ENCODE measurements at regions not wholly inside any gene's neighbourhood (a gene's known extent, or its start where the extent isn't known, plus 50 kb on each side); places are given as distances from the start of the nearest gene placed in this dataset.

GRCh38 chr6:168226902-168227318 lies 92.7 kb downstream of the DACT2 start:
- Mint-ChIP-seq H3K9me3 (no peaks in the 10 kb centered on the region), H3K36me3 (ENCODE audit: insufficient read depth in 1 of 3, low read depth in 3 of 3) (no peaks in the 10 kb centered on the region), H3K4me3 (no peak overlapping the region), H3K27me3 (ENCODE audit: low read depth) (peaks cover 3% of the 10 kb centered on the region; the same call in 1 of the 2 replicates), H3K27ac (peak overlapping the region in 1 of 3 experiments; percentile 29; a peak in 1 of 7 replicates), H3K4me1 (peaks cover 19 to 37% of the 10 kb centered on the region in 2 experiments)
- H3K79me1 ChIP-seq (ENCODE audit: insufficient read depth, low read depth, low read length, poor library complexity, severe bottlenecking) = no peaks in the 10 kb centered on the region
- H3K4me2 ChIP-seq (ENCODE audit: insufficient read depth, insufficient read length, low read length) = no peak overlapping the region
- no peak for TF ChIP-seq CTCF (conservative IDR thresholded peaks at IDR 0.05)
- no peaks in the 10 kb centered on the region for H3K23me2 ChIP-seq (ENCODE audit: insufficient read length, low read depth, low read length, poor library complexity, severe bottlenecking)
- no peak overlapping the region for H3K23ac ChIP-seq (ENCODE audit: insufficient read length, low read depth, low read length)
- H3K9me3 ChIP-seq (ENCODE audit: control insufficient read depth, low read depth, low read length) = no peaks in the 10 kb centered on the region
- no peak for DNase-seq
- no peak overlapping the region for H4K8ac ChIP-seq (replicated peaks; ENCODE audit: insufficient read length, low read depth, low read length)
- no peak overlapping the region for H2BK5ac ChIP-seq (ENCODE audit: insufficient read length, low read length)
- WGBS (ENCODE audit: extremely low coverage, insufficient read length, low lambda C conversion rate) = no CpG with 5 or more reads among the region's 8 CpGs
- H4K91ac ChIP-seq (ENCODE audit: insufficient read length, low read depth, low read length) = no peak overlapping the region
- no peak overlapping the region for H2BK120ac ChIP-seq (ENCODE audit: low read depth, low read length, poor library complexity, severe bottlenecking)
- H3K14ac ChIP-seq (ENCODE audit: insufficient read depth, low read length) = no peak overlapping the region
- H4K20me1 ChIP-seq (ENCODE audit: control insufficient read depth, insufficient read depth, insufficient read length) = no peaks in the 10 kb centered on the region
- H2BK12ac ChIP-seq (ENCODE audit: insufficient read length, low read depth, low read length) = no peak overlapping the region
- H3K56ac ChIP-seq (ENCODE audit: insufficient read length, low read depth, low read length) = no peak overlapping the region
- no peak overlapping the region for H3K27ac ChIP-seq (ENCODE audit: insufficient read length, low read depth, low read length)
- no peak overlapping the region for H2BK20ac ChIP-seq (ENCODE audit: low read depth, low read length, poor library complexity, severe bottlenecking)
- no peak overlapping the region for H3K18ac ChIP-seq (ENCODE audit: insufficient read length, low read depth, low read length)
- H2AFZ ChIP-seq (ENCODE audit: low read length) = no peak overlapping the region
- peaks cover 7% of the 10 kb centered on the region; the same call in 1 of the 2 replicates for H3K4me1 ChIP-seq (ENCODE audit: insufficient read depth, low read length)
- H3K4ac ChIP-seq (ENCODE audit: low read depth, low read length) = no peak overlapping the region
- no peak overlapping the region for H2BK15ac ChIP-seq (ENCODE audit: low read depth, low read length)
- H3K27me3 ChIP-seq (ENCODE audit: insufficient read depth, low read length) = no peaks in the 10 kb centered on the region
- H2AK5ac ChIP-seq (ENCODE audit: insufficient read length, low read length) = no peak overlapping the region
- no peak overlapping the region for H3K9ac ChIP-seq (ENCODE audit: extremely low read depth, insufficient read length, low read length)
- no peaks in the 10 kb centered on the region for H3K79me2 ChIP-seq (ENCODE audit: insufficient read depth, low read length)
- H4K5ac ChIP-seq (ENCODE audit: insufficient read length, low read depth, low read length) = no peak overlapping the region
- H3T11ph ChIP-seq (ENCODE audit: low read length) = no peak overlapping the region
